Choroid plexus epithelial cell (primary cell): ENCODE measurements at regions not wholly inside any gene's neighbourhood (a gene's known extent, or its start where the extent isn't known, plus 50 kb on each side); places are given as distances from the start of the nearest gene placed in this dataset.
A peak's percentile ranks its signal among the peaks of the same experiment; 100 is the strongest.
"Not testable (repeated sequence)": the region's sequence is repeated elsewhere in the genome, so short reads cannot be mapped to it uniquely, and the experiment has no call there.

Experiments
- DNase-seq: peaks from one replicate; pipeline ENCODE4 v3.0.0-alpha.2; 2010; ENCODE audit warnings: low read depth
- H3K4me3 ChIP-seq: 2 replicates; pipeline ENCODE4 v1.5.1; 2011; ENCODE audit warnings: low read depth, mild to moderate bottlenecking, control low read depth, low read length, moderate library complexity
- TF ChIP-seq, protein P1 (sequence below): conservative IDR thresholded peaks from 2 replicates; pipeline ENCODE4 v1.5.1; 2011; ENCODE audit warnings: low read depth, mild to moderate bottlenecking, control low read depth, inconsistent platforms, low read length, moderate library complexity

DNA sequence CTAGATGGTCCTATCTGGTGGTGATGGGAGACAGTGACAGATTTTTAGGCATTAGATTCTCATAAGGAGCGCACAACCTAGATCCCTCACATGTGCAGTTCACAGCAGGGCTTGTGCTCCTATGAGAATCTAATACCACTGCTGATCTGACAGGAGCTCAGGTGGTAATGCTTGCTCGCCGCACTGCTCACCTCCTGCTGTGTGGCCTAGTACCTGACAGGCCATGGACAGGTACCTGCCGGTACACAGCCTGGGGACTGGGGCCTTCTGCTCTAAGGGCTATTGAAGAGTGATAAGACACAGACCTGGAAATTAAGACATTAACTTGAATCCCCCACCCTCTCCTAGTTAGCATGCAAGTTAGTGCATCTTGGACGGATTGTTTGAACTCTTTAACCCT is 64.4 kb downstream of the KLRB1 start:
- not testable (repeated sequence) for DNase-seq, H3K4me3 ChIP-seq

DNA sequence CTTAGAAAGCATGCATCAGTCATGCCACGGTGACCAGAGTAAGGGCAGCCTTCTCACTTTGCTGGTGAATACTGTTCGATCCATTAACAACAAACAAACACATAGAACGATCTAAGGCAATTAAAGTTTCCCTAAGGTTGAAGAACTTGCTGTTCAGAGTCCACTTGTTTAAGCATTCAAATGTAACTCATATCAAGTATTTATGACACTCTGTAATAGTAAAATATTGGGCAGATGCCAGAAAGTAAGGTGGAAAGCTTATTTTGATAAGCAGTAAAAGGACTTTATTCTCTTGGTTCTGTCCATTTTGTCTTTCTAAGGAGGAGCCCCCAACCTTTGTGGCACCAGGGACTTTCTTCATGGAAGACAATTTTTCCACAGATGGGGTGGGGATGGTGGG is 64.9 kb downstream of the KLRB1 start:
- not testable (repeated sequence) for H3K4me3 ChIP-seq

DNA sequence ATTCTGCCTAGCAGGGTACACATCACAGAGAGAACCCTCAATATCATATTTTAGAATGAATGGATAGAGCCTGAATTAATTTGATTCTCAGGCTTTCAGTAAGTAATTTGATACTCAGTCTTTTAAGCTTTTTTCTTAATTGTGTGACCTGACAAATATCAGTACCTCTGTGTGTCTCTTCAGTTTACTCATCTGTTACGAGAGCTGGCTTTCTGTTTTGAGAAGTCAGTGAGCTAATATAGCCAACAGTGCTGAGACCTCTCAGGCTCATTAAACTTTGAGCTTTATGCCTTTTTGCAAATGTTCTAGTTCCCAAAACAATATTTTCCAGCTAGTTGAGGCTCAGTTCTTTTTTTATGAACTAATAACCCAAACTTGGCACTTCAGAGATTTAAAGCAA is 91.8 kb downstream of the KLRB1 start:
- not testable (repeated sequence) for H3K4me3 ChIP-seq, DNase-seq

More for the DNA sequence above, 64.9 kb downstream of the KLRB1 start:
- DNase-seq = not testable (repeated sequence)

DNA sequence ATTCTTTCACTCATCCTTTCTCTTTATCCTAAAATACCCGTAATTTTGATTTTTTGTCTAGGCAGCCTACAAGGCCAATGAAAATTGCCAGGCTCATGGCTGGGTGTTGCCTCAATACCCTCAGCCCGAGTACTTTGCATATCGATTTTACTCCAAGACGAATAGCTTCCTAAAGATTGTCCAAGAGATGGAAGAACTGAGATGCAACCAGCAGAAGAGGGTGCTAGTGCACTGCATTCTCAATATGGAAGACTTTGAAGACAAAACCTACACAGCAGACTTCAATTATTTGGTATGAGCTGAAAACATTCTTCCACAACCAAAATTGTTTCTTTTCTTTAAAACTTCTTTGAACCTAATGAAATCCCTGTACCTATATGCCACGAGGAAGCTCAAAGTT is 95.0 kb downstream of the KLRB1 start:
- TF ChIP-seq, protein P1, sequence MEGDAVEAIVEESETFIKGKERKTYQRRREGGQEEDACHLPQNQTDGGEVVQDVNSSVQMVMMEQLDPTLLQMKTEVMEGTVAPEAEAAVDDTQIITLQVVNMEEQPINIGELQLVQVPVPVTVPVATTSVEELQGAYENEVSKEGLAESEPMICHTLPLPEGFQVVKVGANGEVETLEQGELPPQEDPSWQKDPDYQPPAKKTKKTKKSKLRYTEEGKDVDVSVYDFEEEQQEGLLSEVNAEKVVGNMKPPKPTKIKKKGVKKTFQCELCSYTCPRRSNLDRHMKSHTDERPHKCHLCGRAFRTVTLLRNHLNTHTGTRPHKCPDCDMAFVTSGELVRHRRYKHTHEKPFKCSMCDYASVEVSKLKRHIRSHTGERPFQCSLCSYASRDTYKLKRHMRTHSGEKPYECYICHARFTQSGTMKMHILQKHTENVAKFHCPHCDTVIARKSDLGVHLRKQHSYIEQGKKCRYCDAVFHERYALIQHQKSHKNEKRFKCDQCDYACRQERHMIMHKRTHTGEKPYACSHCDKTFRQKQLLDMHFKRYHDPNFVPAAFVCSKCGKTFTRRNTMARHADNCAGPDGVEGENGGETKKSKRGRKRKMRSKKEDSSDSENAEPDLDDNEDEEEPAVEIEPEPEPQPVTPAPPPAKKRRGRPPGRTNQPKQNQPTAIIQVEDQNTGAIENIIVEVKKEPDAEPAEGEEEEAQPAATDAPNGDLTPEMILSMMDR = peak; percentile 2
- not testable (repeated sequence) for H3K4me3 ChIP-seq, DNase-seq

DNA sequence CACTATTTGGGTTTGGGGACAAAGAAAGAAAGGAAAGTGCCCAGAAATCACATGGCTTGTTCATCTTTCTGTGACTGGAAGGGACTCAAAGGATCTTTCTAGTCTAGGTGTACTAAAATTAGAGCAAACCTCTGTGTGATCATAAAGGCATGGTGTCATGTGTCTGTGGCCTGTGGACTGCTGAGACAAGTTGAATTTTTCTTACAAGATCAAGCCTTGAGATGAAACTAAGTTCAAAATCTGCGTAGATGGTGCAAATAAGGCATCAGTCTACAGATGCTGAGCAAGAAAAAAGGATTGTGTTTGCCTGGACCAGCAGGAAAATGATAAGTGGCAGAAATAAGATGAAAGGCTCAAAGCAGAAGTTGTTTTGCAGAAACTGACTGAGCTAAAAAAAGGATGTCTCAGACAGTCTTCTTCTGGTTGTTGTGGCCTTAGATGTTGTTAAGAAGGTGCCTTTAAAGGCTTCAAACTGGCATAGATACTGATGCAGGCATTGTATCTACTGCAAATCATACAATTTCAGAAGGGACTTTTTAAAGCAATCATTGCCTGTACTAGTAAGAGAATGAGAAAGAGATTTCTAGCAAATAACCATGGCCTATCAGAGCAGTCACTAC is 97.2 kb downstream of the KLRB1 start:
- H3K4me3 ChIP-seq, DNase-seq: not testable (repeated sequence)

DNA sequence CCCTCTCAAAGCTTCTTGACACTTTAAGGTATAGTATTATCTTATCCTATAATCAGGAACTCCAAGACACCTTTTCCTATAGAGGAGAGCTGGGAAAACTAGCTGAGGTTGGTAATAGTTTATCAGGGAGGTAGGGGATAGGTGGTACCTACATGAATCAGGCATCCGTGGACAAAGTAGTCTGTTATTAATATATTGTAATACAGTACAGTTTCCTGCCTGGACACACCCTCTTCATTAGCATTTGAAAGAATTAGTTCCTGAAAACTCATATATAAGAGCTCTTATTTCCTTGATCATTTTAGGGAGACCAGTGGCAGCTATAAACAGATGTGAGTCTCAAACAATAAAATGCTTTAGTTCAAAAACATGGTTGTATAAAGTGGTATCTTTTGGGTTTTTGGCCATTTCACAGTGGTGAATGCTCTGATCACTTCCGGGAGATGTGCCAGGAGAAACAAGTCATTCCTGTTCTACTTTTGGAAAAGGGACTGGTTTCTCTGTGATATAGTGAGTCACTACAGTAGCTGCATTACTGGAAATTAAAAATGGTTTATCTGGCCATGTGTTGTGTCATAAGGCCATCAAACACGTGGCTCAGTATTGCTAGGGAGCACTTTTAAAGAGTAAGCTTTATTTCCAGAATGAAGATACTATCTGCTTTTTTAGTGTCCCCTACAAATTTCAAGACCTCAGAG is 98.1 kb downstream of the KLRB1 start:
- TF ChIP-seq, protein P1 = no peak

DNA sequence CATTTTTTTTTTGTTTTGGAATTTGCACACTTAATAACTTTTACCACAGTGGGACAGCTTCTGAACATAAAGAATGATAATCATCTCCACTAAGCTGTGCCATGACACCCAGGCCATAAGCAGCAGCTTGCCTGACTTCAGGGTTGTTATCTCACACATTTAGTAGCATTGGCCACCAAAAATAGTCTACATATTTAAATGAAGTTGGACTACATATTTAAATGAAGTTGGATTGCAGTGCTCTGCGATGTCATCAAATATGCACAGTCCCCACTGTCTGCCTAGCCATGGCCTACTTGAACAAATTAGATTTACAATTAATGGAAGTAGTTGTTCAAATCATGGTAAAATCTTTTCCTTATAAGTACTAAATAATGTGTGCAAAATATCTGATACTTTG is 101.0 kb downstream of the KLRB1 start:
- no peak for DNase-seq
- TF ChIP-seq, protein P1 = no peak
- no peak overlapping the region for H3K4me3 ChIP-seq

More for the DNA sequence above, 98.1 kb downstream of the KLRB1 start:
- H3K4me3 ChIP-seq = no peak overlapping the region
- DNase-seq = peak; percentile 37

DNA sequence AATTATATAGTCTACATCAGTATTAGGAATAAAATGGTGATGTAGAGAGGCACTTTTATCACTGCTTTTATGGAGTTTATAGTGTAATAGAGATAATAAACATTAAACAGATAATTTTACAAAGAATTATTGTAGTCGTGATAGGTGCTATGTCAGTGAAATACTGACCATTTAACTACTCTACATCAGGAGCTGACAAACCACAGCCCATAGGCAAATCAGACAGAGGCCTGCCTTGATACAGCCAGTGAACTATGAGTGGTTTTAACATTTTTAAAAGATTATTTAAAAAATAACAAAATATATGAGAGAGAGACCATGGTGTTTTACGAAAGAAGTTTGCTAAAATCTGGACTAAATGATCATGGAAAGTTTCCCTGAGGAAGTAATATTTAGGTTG is 104.3 kb downstream of the KLRB1 start:
- not testable (repeated sequence) for H3K4me3 ChIP-seq, DNase-seq

DNA sequence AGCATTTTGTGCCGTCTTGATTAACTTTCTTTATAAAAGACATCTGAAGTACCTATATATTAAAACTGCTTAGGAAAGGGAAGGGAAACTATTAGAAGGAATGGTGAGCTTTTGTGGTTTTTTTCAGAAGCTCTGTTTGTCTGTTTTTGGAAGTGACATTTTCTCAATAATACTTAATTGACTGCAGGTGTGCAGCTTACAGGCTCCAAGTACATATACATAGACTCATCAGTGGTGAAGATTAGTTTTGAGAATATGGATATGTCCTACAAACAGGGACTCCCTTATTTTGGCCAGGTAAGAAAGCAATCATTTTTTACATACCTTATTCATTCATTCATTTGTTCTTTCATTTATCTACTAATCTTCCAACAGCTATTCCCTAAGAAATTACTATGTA is 104.9 kb downstream of the KLRB1 start:
- not testable (repeated sequence) for H3K4me3 ChIP-seq, DNase-seq

DNA sequence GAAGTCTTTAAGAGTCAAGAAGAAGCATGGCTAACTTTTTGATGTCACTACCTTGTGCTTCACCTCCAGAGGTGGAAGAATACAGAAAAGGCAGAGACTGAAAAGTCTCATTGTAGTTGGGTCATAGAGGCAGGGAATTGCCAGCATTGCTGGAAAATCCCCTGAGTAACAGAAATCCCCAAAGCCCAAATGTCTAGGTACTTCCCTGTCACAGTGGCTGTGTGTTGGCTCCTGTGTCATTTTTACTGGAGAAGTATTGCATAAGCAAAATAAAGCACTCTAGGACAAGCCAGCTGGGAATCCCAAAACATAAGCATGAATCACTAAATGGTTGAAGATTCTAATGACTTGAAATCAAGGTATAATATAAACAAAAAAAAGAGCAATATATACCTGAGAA is 114.4 kb downstream of the KLRB1 start:
- not testable (repeated sequence) for H3K4me3 ChIP-seq, DNase-seq

DNA sequence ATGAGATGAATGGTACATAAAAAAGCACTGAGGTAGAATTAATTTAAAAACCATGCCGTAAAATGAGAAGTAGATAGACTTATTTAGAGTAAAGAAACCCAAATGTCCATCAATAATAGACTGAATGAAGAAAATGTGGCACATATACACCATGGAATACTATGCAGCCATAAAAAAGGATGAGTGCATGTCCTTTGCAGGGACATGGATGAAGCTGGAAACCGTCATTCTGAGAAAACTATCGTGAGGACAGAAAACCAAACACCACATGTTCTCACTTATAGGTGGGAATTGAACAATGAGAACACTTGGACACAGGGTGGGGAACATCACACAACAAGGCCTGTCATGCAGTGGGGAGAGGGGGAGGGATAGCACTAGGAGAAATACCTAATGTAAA is 126.4 kb downstream of the KLRB1 start:
- DNase-seq, H3K4me3 ChIP-seq: not testable (repeated sequence)

DNA sequence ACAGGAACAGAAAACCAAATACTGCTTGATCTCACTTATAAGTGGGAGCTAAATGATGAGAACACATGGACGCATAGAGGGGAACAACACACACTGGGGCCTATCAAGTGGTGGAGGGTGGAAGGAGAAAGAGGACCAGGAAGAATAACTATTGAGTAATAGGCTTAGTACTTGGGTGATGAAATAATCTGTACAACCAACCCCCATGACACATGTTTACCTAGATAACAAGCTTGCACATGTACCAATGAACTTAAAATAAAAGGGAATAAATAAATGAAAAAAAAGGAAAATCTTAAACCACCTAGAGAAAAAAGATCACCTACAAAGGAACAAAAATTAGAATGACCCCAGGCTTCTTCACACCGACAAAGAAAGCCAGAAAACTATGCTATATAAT is 133.5 kb downstream of the KLRB1 start:
- H3K4me3 ChIP-seq, DNase-seq: not testable (repeated sequence)

DNA sequence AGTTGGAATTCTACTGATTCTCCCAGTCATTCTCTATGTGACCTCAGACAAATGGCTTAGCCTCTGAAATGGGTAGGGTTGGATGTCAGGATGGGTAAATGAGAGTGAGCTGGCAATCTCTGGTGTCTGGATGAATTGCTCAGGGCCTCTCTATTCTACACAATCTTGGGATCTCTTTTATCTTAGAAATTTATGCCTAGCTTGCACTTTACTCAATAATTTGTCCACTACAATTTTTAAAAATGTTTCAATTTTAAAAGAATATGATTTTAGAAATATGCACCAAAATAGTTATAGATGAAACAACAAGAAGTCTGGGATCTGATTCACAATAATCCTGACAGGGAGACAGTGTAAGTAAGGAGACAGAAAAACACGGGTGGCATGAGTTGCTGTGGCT is 134.1 kb downstream of the KLRB1 start:
- not testable (repeated sequence) for DNase-seq, H3K4me3 ChIP-seq

DNA sequence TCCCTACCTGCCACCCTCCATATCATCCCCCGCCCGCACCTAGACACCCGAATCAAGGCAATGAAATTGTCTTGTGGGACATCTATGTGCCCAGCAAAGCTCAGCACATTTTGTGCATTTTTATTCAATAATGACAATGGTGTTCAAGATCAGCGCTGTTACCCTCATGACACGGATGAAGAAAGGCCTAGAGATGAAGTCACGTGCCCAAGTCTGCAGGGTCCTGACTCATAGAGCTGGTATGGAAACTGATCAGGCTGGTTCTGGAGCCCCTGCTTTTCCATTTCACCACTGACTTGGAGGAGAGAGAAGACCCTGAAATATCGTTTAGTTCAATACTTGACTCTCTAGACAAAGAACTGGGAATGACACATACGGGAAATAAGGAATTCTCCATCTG is 136.2 kb downstream of the KLRB1 start:
- DNase-seq, H3K4me3 ChIP-seq: not testable (repeated sequence)

DNA sequence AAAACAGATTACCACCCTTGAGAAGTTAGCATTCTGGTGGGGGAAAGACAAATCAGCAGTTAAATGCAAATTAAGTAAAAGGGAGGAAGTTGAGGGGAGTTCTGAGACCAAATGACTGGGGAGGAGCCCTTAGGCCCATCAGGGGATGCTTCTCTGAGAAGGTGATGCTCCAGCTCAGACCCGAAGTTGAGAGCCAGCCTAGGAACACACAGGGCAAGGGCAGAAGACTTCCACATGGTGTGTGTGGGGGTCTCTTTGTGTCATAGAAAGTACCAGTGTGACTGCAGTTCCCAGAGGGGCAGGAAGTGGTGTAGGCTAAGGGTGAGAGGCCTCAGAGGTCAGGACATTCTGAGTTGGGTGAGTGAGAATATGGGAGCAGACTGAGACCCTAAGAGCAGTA is 137.3 kb downstream of the KLRB1 start:
- DNase-seq, H3K4me3 ChIP-seq: not testable (repeated sequence)

DNA sequence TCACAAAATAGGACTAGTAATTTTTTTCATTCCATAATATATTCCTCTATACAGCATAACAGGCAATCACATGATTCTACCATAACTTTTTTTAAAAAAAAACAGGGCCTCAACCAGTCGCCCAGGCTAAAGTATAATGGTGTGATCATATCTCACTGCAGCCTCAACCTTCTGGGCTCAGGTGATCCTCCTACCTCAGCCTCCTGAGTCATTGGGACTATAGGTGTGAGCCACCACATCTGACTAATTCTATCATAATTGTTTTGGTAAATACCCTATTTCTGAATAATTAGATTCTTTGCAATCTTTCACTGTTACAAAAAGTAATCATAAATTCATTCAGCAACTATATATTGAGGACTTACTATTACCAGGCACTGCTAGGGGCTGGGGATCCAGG is 137.8 kb downstream of the KLRB1 start:
- not testable (repeated sequence) for DNase-seq, H3K4me3 ChIP-seq
